GM18870 (cell line): ENCODE measurements at regions not wholly inside any gene's neighbourhood (a gene's known extent, or its start where the extent isn't known, plus 50 kb on each side); places are given as distances from the start of the nearest gene placed in this dataset.
"Not testable (repeated sequence)": the region's sequence is repeated elsewhere in the genome, so short reads cannot be mapped to it uniquely, and the experiment has no call there.

Experiments
- ATAC-seq: cut with Tn5 transposase; IDR thresholded peaks from one replicate; pipeline ENCODE4 v1.9.1; 2021; ENCODE audit warnings: moderate library complexity; ENCODE audit not compliant: unreplicated experiment

GRCh38 chr3:89533275-89533674, 425.9 kb downstream of the EPHA3 start:
- ATAC-seq = no peak

- ATAC-seq = not testable (repeated sequence)
Measured at GRCh38 chr3:89554587-89554986, 447.2 kb downstream of the EPHA3 start.

DNA sequence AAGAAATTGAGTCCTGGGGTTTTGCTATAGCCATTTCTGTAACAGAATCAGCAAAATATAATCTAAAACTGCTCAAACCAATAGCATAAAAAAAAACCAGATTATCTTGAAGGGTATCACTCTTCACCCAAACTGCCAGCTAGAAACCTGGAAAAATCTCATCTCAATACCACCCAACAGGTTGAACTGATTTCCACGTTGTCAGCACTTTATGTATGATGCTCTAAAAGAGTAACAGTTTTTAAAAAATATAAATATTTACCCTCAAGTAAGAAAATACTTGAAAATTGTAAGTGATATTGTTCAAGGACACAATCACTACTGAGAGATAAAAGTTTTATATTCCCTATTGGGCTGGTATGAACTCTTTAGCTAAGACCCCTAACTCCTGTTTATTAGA, 451.3 kb downstream of the EPHA3 start:
- ATAC-seq = no peak

DNA sequence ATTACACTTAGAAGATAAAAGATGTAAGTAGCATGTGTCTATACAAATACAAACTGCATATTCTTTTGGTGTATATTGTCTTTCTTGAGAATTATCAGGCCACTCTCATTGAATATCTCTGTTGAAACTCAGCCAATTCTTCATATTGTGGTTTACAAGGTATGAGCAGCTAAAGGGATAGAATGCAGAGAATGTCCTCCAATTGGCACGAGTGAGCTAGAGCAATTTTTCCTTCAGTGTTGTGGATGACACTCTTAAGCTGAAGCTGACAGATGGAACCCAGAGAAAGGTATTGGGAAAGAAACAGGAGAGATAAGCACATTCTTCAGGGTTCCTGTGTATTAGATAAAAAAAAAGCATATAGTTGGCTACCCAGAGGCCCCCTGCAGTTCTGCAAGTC, 453.1 kb downstream of the EPHA3 start:
- ATAC-seq = no peak

GRCh38 chr3:89562373-89562772, 455.0 kb downstream of the EPHA3 start:
- no peak for ATAC-seq

DNA sequence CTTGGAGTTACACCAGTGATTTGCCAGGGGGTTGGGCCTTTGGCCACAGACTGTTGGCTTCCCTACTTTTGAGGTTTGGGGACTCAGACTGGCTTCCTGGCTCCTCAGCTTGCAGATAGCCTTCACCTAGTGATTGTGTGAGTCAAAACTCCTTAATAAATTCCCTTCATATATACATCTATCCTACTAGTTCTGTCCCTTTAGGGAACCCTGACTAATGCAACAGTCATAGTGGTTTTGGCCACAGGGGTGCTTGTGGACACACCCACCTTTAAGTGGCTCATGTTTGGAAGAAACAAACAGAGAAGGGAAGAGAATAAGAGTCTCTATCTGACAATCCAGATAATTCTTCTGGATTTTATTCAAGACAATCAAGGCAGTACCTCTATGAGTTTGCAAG, 457.7 kb downstream of the EPHA3 start:
- ATAC-seq = no peak

GRCh38 chr3:89570465-89570864, 463.0 kb downstream of the EPHA3 start:
- no peak for ATAC-seq

- ATAC-seq = no peak
Measured at GRCh38 chr3:89571298-89571697, 463.9 kb downstream of the EPHA3 start.

DNA sequence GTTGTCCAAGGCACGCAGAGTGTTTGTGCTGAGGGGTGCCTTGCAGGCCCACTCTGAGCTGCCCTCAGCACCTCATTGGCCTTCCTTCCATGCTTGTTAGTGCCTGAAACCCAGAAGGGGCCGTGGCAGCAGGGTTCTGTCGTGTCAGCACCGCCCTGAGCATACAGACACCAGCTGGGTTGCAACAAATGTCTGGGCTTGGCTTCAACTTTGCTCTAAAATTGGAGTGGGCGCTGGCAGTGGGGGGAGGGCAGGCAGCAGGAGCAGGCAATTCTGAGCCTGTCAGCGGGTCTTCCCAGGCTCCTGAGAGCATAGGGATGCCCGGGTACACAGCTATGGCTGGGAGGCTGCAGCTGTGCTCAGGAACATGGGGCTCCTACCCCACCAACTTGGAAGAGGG, 464.3 kb downstream of the EPHA3 start:
- no peak for ATAC-seq

DNA sequence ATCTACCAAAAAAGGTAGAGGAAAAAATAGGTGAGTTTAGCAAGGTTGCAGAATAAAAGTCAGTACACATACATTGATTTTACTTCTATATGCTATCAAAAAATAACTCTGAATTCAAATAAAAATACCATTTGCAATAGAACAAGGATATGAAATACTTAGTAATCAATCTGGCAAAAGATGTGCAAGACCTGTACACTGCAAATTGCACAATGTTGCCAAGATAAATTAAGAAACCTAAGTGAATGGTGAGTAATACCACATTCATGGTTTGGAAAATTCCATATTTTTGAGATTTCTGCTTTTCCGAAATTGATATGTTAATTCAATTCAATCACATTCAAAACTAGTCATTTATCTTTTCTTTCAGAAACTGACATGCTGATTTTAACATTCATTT, 464.8 kb downstream of the EPHA3 start:
- ATAC-seq = no peak

DNA sequence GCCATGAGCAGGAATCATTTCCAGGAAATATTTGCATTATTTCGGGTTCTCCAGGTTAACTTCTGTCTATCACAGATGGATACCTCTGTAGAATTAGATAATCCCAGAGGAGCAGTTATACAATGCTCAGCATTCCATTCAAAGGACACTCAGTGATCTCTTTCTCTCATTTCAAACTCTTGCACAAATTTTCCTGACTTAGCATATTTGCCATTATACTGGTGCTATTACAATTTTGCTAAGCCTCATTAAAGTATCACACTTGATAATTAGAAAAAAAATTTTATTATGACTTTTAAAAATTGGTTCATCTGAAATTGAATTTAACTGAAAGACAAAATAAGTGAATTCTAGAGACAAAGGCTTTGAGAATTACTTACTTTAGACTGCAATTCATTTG, 469.0 kb downstream of the EPHA3 start:
- ATAC-seq = no peak

GRCh38 chr3:89577637-89578530, 470.5 kb downstream of the EPHA3 start:
- ATAC-seq = no peak

DNA sequence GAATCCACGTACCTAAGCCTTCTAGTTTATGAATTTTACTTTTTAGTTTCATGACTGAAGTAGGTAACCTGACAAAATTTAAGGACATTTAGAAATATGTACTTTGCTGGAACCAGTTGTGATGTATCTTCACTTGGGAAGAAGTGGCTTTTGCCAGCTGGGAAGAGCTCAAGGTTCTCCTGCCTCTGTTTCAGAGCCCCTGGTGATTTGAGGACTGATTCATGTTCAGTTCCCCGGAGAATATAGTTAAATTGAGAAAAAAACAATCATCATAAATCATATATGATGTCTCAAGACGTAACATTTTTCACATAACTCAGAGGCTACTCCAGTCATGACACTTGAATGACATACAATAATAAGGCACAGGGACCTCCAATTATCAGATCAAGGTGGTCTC, 473.4 kb downstream of the EPHA3 start:
- ATAC-seq = no peak

DNA sequence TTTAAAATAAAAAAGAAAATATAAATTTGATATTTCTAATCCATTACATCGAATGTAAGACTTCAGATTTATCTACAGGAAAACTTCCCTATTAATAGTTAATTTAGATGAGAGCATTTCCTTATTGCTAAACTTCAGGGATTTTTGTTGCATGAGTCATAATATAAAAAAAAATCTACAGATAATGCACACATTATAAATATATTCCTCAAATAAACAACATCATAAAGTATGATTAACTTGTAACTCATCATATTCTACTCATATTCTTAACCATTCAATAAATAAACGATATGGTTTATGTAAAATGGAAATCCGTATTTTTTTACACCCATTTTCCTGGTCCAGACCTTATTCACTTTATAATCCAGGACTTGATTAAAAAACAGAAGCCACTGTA, 477.0 kb downstream of the EPHA3 start:
- ATAC-seq = no peak

- ATAC-seq = no peak
Measured at GRCh38 chr3:89586256-89586655, 478.8 kb downstream of the EPHA3 start.

- ATAC-seq = no peak
Measured at GRCh38 chr3:89586676-89587075, 479.3 kb downstream of the EPHA3 start.

- no peak for ATAC-seq
Measured at GRCh38 chr3:89606151-89606550, 498.7 kb downstream of the EPHA3 start.

- ATAC-seq = no peak
Measured at GRCh38 chr3:89612027-89612426, 504.6 kb downstream of the EPHA3 start.

- ATAC-seq = no peak
Measured at GRCh38 chr3:89613241-89613640, 505.8 kb downstream of the EPHA3 start.

- ATAC-seq = no peak
Measured at GRCh38 chr3:89617706-89618105, 510.3 kb downstream of the EPHA3 start.

GRCh38 chr3:89619263-89619662, 511.8 kb downstream of the EPHA3 start:
- no peak for ATAC-seq

DNA sequence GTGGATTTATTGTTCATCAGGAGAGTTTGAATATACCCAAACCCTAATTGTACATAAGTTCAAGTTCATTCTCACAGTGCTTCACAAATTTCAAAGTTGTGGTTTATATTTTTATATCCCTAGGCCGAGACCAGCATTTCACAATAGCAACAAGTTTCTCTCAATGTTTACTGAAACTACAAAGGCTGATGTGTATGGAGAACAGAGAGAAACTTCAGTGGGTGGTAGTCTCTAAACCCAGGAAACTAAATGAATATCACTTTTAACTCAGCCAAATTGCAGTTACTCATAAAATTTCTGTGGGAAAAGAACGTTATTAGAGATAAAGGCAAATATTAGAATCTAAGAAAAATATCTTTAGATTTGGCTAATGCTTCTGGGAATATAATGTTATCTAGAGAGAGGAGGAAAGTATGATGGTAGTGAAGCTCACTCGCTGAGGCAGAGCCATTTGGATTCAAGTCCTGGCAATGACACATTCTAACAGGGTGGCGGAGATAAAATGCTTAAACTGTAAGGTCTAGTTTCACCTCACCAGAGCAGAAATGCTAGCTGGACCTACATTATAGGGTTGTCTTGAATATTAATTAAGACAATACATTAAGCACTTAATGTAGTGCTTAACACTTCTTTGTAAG, 514.8 kb downstream of the EPHA3 start:
- no peak for ATAC-seq
